ENCODE measurements at regions not wholly inside any gene's neighbourhood (a gene's known extent, or its start where the extent isn't known, plus 50 kb on each side); places are given as distances from the start of the nearest gene placed in this dataset.

DNA sequence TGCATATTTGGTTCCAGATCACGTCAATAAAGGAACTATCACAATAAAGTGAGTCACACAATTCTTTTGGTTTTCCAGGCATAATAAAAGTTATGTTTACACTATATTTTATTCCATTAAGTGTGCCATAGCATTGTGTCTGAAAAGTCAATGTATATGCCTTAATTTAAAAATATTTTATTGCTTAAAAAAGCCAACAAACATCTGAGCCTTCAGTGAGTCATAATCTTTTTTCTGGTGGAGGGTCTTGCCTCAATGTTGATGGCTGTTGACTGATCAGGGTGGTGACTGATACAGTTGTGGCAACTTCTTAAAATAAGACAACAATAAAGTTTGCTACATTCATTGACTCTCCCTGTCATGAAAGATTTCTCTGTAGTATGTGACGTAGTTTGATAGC lies 254.3 kb upstream of the SPOPL start:
- TF ChIP-seq, protein P1, sequence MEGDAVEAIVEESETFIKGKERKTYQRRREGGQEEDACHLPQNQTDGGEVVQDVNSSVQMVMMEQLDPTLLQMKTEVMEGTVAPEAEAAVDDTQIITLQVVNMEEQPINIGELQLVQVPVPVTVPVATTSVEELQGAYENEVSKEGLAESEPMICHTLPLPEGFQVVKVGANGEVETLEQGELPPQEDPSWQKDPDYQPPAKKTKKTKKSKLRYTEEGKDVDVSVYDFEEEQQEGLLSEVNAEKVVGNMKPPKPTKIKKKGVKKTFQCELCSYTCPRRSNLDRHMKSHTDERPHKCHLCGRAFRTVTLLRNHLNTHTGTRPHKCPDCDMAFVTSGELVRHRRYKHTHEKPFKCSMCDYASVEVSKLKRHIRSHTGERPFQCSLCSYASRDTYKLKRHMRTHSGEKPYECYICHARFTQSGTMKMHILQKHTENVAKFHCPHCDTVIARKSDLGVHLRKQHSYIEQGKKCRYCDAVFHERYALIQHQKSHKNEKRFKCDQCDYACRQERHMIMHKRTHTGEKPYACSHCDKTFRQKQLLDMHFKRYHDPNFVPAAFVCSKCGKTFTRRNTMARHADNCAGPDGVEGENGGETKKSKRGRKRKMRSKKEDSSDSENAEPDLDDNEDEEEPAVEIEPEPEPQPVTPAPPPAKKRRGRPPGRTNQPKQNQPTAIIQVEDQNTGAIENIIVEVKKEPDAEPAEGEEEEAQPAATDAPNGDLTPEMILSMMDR (IDR thresholded peaks at IDR 0.05; ENCODE audit: low read length), result no peak
- TF ChIP-seq EZH2 (IDR thresholded peaks at IDR 0.05; ENCODE audit: borderline replicate concordance, low read length), result no peak
